ENCODE measurements at regions not wholly inside any gene's neighbourhood (a gene's known extent, or its start where the extent isn't known, plus 50 kb on each side); places are given as distances from the start of the nearest gene placed in this dataset.

GRCh38 chr4:35038079-35038805, 1206.1 kb downstream of the ARAP2 start:
- no peak overlapping the region for H3K4me3 ChIP-seq (replicated peaks; ENCODE audit: low read depth, low read length)
- TF ChIP-seq, protein P1, sequence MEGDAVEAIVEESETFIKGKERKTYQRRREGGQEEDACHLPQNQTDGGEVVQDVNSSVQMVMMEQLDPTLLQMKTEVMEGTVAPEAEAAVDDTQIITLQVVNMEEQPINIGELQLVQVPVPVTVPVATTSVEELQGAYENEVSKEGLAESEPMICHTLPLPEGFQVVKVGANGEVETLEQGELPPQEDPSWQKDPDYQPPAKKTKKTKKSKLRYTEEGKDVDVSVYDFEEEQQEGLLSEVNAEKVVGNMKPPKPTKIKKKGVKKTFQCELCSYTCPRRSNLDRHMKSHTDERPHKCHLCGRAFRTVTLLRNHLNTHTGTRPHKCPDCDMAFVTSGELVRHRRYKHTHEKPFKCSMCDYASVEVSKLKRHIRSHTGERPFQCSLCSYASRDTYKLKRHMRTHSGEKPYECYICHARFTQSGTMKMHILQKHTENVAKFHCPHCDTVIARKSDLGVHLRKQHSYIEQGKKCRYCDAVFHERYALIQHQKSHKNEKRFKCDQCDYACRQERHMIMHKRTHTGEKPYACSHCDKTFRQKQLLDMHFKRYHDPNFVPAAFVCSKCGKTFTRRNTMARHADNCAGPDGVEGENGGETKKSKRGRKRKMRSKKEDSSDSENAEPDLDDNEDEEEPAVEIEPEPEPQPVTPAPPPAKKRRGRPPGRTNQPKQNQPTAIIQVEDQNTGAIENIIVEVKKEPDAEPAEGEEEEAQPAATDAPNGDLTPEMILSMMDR (IDR thresholded peaks at IDR 0.05; ENCODE audit: low read depth, low read length, missing control alignments): no peak
- no peak for DNase-seq (ENCODE audit: extremely low read depth, low read depth)

GRCh38 chr4:35038845-35039244, 1205.5 kb downstream of the ARAP2 start:
- no peak overlapping the region for H3K4me3 ChIP-seq (replicated peaks; ENCODE audit: low read depth, low read length)
- DNase-seq (ENCODE audit: extremely low read depth, low read depth): no peak
- TF ChIP-seq, protein P1 (IDR thresholded peaks at IDR 0.05; ENCODE audit: low read depth, low read length, missing control alignments): no peak

DNA sequence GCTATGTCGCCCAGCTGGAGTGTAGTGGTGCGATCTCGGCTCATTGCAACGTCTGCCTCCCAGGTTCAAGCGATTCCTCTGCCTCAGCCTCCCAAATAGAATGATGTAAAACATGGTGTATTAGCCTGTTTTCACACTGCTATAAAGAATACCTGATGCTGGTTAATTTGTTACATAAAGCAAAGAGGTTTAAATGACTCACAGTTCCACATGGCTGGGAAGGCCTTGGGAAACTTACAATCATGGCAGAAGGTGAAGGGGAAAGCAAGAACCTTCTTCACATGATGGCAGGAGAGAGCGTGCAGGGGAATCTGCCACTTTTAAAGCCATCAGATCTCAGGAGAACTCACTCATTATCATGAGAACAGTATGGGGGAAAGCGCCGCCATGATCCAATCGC, 1191.8 kb downstream of the ARAP2 start:
- no peak overlapping the region for H3K4me3 ChIP-seq (replicated peaks; ENCODE audit: low read depth, low read length)
- TF ChIP-seq, protein P1 (IDR thresholded peaks at IDR 0.05; ENCODE audit: low read depth, low read length, missing control alignments): no peak
- DNase-seq (ENCODE audit: extremely low read depth, low read depth): no peak

DNA sequence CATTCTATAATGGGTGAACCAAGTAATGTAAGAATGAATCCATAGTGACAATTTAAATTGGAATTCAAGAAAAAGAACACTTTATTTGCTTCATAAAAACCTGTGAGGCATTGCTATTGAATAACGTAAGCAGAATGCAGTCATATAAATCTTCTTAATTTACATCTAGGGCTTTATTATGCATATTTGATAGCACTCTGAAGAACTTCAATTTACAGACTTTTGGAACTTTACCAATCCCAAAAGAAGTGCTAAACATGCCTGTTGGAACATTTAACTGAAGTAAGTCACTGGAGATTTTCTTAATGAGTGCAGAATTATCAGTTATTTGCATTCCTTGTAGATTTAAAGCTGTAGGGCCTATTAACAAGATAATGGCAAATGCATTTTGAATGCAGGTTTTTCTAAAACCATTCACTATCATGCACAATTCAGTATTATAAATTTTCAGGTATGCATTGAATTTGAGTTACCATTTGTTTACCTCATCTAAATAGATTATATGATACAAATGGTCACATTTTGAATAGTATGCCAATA, 1181.2 kb downstream of the ARAP2 start:
- no peak for DNase-seq (ENCODE audit: extremely low read depth, low read depth)
- no peak overlapping the region for H3K4me3 ChIP-seq (replicated peaks; ENCODE audit: low read depth, low read length)
- TF ChIP-seq, protein P1 (IDR thresholded peaks at IDR 0.05; ENCODE audit: low read depth, low read length, missing control alignments): no peak

- no peak for DNase-seq (ENCODE audit: extremely low read depth, low read depth)
- H3K4me3 ChIP-seq (replicated peaks; ENCODE audit: low read depth, low read length): no peak overlapping the region
- TF ChIP-seq, protein P1 (IDR thresholded peaks at IDR 0.05; ENCODE audit: low read depth, low read length, missing control alignments): no peak
Observed at GRCh38 chr4:35066406-35066805, 1177.9 kb downstream of the ARAP2 start.

DNA sequence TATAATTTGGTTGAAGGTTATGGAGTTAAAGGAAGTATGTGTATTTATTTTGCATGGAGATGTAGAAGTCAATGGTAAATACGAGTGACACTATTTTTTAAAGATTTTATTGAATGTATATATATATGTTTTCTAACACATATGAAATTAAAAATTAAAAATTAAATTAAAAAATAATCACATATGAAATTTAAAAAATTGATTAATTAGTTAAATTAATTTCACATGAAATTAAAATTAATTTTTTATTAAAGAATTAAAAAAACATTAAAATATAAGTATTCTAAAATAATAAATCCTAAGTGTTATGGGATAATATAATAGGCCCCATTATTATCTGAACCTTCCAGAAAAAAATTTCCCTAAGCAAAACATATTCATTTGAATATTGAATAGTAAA, 1163.5 kb downstream of the ARAP2 start:
- TF ChIP-seq, protein P1 (IDR thresholded peaks at IDR 0.05; ENCODE audit: low read depth, low read length, missing control alignments): no peak
- DNase-seq (ENCODE audit: extremely low read depth, low read depth): no peak
- H3K4me3 ChIP-seq (replicated peaks; ENCODE audit: low read depth, low read length): no peak overlapping the region

Data from HFF-Myc (cell line).